Panc1 (cell line): ENCODE measurements at regions not wholly inside any gene's neighbourhood (a gene's known extent, or its start where the extent isn't known, plus 50 kb on each side); places are given as distances from the start of the nearest gene placed in this dataset.

Source experiments
- CTCF ChIP-seq: fragments of 450-650 bp; IDR thresholded peaks from 2 replicates; pipeline ENCODE4 v1.5.1; 2017; ENCODE audit warnings: mild to moderate bottlenecking
- POLR2AphosphoS5 ChIP-seq: IDR thresholded peaks from 2 replicates; pipeline ENCODE4 v1.6.1; 2012; ENCODE audit warnings: mild to moderate bottlenecking, low read depth, low read length, moderate library complexity
- TCF7L2 ChIP-seq: IDR thresholded peaks from 2 replicates; pipeline ENCODE4 v1.6.1; 2011; ENCODE audit warnings: mild to moderate bottlenecking, low read depth, low read length, inconsistent platforms
- TF ChIP-seq, protein P1 (sequence below), 2 experiments: IDR thresholded peaks; 2 replicates each; pipeline ENCODE4 v1.6.1; 2011 to 2012; ENCODE audit warnings: low read depth in 2 of 2, control low read depth in 1 of 2, low read length in 1 of 2, mild to moderate bottlenecking in 1 of 2, moderate library complexity in 1 of 2; ENCODE audit not compliant: insufficient read depth in 1 of 2

- TF ChIP-seq CTCF (no peak), TCF7L2 (no peak), POLR2AphosphoS5 (no peak)
- TF ChIP-seq, protein P1, sequence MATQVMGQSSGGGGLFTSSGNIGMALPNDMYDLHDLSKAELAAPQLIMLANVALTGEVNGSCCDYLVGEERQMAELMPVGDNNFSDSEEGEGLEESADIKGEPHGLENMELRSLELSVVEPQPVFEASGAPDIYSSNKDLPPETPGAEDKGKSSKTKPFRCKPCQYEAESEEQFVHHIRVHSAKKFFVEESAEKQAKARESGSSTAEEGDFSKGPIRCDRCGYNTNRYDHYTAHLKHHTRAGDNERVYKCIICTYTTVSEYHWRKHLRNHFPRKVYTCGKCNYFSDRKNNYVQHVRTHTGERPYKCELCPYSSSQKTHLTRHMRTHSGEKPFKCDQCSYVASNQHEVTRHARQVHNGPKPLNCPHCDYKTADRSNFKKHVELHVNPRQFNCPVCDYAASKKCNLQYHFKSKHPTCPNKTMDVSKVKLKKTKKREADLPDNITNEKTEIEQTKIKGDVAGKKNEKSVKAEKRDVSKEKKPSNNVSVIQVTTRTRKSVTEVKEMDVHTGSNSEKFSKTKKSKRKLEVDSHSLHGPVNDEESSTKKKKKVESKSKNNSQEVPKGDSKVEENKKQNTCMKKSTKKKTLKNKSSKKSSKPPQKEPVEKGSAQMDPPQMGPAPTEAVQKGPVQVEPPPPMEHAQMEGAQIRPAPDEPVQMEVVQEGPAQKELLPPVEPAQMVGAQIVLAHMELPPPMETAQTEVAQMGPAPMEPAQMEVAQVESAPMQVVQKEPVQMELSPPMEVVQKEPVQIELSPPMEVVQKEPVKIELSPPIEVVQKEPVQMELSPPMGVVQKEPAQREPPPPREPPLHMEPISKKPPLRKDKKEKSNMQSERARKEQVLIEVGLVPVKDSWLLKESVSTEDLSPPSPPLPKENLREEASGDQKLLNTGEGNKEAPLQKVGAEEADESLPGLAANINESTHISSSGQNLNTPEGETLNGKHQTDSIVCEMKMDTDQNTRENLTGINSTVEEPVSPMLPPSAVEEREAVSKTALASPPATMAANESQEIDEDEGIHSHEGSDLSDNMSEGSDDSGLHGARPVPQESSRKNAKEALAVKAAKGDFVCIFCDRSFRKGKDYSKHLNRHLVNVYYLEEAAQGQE (IDR thresholded peaks at IDR 0.05; ENCODE audit: insufficient read depth in 1 of 2, low read depth in 2 of 2, low read length in 1 of 2): no peak
These were observed 75.0 kb upstream of the COX20 start for GRCh38 chr1:244760471-244760870.
